ENCODE measurements at regions not wholly inside any gene's neighbourhood (a gene's known extent, or its start where the extent isn't known, plus 50 kb on each side); places are given as distances from the start of the nearest gene placed in this dataset.

DNA sequence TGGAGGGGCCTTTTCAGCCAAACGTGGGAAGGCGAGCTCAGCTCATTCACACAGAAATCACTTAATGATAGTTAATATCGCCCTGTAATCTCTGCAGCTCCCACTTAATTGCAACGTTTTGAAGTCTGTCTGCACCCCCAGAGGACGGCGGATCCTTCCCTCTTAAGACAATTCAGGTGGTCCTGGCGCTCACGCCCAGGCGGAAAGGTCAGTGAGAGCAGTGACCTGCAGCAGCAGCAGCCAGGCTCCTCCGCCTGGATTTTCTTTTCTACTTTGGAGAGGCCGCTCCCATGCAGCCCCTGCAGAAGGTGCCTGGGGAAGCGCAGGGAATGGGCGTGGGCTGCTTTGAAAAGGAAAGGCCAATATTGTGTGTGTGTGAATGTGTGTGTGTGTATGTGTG lies 400.9 kb upstream of the IRX1 start:
- no peak for ATAC-seq
- H3K27ac ChIP-seq (ENCODE audit: control insufficient read depth, insufficient read depth): no peak overlapping the region
- POLR2A ChIA-PET: no interaction called here
- no TSS peak for BruUV-seq (replicated peaks)
- intact Hi-C loops (cut with micrococcal nuclease; ENCODE audit: unreplicated experiment): no loop called here
- no peaks in the 10 kb centered on the region for H3K27me3 ChIP-seq (replicated peaks in 1 of 2; ENCODE audit: control insufficient read depth in 2 of 2, insufficient read depth in 2 of 2, low read length in 1 of 2)
- CTCF ChIA-PET: no interaction called here
- H3K36me3 ChIP-seq (ENCODE audit: control insufficient read depth in 2 of 2, insufficient read depth in 2 of 2, low read length in 1 of 2): no peaks in the 10 kb centered on the region
- H3K9me3 ChIP-seq (replicated peaks; ENCODE audit: control insufficient read depth, insufficient read depth, low read length): no peaks in the 10 kb centered on the region
- H4K20me1 ChIP-seq (ENCODE audit: control insufficient read depth, insufficient read depth): no peaks in the 10 kb centered on the region
- H3K4me1 ChIP-seq (ENCODE audit: control insufficient read depth, insufficient read depth, low read length): no peaks in the 10 kb centered on the region
- H3K4me3 ChIP-seq: no peak overlapping the region
- TF ChIP-seq, protein P1, sequence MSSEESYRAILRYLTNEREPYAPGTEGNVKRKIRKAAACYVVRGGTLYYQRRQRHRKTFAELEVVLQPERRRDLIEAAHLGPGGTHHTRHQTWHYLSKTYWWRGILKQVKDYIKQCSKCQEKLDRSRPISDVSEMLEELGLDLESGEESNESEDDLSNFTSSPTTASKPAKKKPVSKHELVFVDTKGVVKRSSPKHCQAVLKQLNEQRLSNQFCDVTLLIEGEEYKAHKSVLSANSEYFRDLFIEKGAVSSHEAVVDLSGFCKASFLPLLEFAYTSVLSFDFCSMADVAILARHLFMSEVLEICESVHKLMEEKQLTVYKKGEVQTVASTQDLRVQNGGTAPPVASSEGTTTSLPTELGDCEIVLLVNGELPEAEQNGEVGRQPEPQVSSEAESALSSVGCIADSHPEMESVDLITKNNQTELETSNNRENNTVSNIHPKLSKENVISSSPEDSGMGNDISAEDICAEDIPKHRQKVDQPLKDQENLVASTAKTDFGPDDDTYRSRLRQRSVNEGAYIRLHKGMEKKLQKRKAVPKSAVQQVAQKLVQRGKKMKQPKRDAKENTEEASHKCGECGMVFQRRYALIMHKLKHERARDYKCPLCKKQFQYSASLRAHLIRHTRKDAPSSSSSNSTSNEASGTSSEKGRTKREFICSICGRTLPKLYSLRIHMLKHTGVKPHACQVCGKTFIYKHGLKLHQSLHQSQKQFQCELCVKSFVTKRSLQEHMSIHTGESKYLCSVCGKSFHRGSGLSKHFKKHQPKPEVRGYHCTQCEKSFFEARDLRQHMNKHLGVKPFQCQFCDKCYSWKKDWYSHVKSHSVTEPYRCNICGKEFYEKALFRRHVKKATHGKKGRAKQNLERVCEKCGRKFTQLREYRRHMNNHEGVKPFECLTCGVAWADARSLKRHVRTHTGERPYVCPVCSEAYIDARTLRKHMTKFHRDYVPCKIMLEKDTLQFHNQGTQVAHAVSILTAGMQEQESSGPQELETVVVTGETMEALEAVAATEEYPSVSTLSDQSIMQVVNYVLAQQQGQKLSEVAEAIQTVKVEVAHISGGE (CRISPR knock-in tag; IDR thresholded peaks at IDR 0.05): no peak
- no peak for TF ChIP-seq NR2C1 (IDR thresholded peaks at IDR 0.05)
- no peak for TF ChIP-seq TCF12 (IDR thresholded peaks at IDR 0.05; ENCODE audit: low read depth, low read length)
- TF ChIP-seq FOXK2 (IDR thresholded peaks at IDR 0.05): no peak
- no peak for TF ChIP-seq KAT2A (conservative IDR thresholded peaks at IDR 0.05; ENCODE audit: control insufficient read depth, low read depth, low read length)
- no peak for TF ChIP-seq PAX8 (IDR thresholded peaks at IDR 0.05)
- no peak for TF ChIP-seq POLR2AphosphoS2 (IDR thresholded peaks at IDR 0.05; ENCODE audit: low read depth, low read length)
- TF ChIP-seq, protein P2, sequence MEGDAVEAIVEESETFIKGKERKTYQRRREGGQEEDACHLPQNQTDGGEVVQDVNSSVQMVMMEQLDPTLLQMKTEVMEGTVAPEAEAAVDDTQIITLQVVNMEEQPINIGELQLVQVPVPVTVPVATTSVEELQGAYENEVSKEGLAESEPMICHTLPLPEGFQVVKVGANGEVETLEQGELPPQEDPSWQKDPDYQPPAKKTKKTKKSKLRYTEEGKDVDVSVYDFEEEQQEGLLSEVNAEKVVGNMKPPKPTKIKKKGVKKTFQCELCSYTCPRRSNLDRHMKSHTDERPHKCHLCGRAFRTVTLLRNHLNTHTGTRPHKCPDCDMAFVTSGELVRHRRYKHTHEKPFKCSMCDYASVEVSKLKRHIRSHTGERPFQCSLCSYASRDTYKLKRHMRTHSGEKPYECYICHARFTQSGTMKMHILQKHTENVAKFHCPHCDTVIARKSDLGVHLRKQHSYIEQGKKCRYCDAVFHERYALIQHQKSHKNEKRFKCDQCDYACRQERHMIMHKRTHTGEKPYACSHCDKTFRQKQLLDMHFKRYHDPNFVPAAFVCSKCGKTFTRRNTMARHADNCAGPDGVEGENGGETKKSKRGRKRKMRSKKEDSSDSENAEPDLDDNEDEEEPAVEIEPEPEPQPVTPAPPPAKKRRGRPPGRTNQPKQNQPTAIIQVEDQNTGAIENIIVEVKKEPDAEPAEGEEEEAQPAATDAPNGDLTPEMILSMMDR (IDR thresholded peaks at IDR 0.05 in 2 of 3, conservative IDR thresholded peaks at IDR 0.05 in 1 of 3; ENCODE audit: control insufficient read depth in 2 of 3, extremely low read depth in 1 of 3, insufficient read depth in 1 of 3, low read depth in 3 of 3, low read length in 3 of 3): no peak
- TF ChIP-seq, protein P3, sequence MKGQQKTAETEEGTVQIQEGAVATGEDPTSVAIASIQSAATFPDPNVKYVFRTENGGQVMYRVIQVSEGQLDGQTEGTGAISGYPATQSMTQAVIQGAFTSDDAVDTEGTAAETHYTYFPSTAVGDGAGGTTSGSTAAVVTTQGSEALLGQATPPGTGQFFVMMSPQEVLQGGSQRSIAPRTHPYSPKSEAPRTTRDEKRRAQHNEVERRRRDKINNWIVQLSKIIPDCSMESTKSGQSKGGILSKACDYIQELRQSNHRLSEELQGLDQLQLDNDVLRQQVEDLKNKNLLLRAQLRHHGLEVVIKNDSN (IDR thresholded peaks at IDR 0.05; ENCODE audit: borderline replicate concordance, extremely low read length, insufficient read depth, low read depth, low read length): no peak
- no peak for TF ChIP-seq BCL11A (IDR thresholded peaks at IDR 0.05; ENCODE audit: low read depth, low read length)
- SMC1A ChIA-PET (ENCODE audit: uncharacterized antibody, unreplicated experiment): no interaction called here
- H3K9ac ChIP-seq (ENCODE audit: control insufficient read depth, insufficient read depth, low read length): no peak overlapping the region
- H3K4me2 ChIP-seq (ENCODE audit: control insufficient read depth, insufficient read depth): no peak overlapping the region
- FAIRE-seq: no peak
- H3K79me2 ChIP-seq (ENCODE audit: control insufficient read depth, insufficient read depth, low read length): no peaks in the 10 kb centered on the region
- in situ Hi-C loops (cut with MboI): no loop called here
- RAD21 ChIA-PET (ENCODE audit: unreplicated experiment): no interaction called here
- DNase-seq (ENCODE audit: low read depth, low spot score): no peak
- WGBS (ENCODE audit: insufficient coverage, insufficient replicate concordance, low lambda C conversion rate, missing lambda C conversion rate): 33% methylated on average over 13 of the region's 13 CpGs
- no peak overlapping the region for H2AFZ ChIP-seq (ENCODE audit: control insufficient read depth, low read depth, low read length)
